Upper lobe of left lung (tissue), 6 donors: ENCODE measurements at regions not wholly inside any gene's neighbourhood (a gene's known extent, or its start where the extent isn't known, plus 50 kb on each side); places are given as distances from the start of the nearest gene placed in this dataset.

ENCODE experiments used
- ATAC-seq, 2 donors: fragments of 200-7000 bp; cut with Tn5 transposase; one replicate each; pipeline ENCODE4 v1.9.1; 2022; ENCODE audit warnings: mild to moderate bottlenecking in 2 of 2, moderate library complexity in 2 of 2; ENCODE audit not compliant: low FRiP score in 2 of 2
- DNase-seq, 2 donors: peaks; one replicate each; pipeline ENCODE4 v3.0.0-alpha.2; 2019 to 2020
- H3K27ac ChIP-seq, 4 donors: fragments of 200-600 bp; sonication (generic); one replicate each; pipeline ENCODE4 v1.5.1; 2016 to 2019
- H3K27me3 ChIP-seq, 4 donors: fragments of 200-600 bp; sonication (generic); one replicate each; pipeline ENCODE4 v1.5.1; 2017 to 2019
- H3K36me3 ChIP-seq, 4 donors: fragments of 200-600 bp; sonication (generic); one replicate each; pipeline ENCODE4 v1.5.1; 2016 to 2019
- H3K4me1 ChIP-seq, 4 donors: fragments of 200-600 bp; sonication (generic); one replicate each; pipeline ENCODE4 v1.5.1; 2018 to 2019
- H3K4me3 ChIP-seq, 4 donors: fragments of 200-600 bp; sonication (generic); one replicate each; pipeline ENCODE4 v1.5.1; 2017 to 2019; ENCODE audit warnings: mild to moderate bottlenecking in 2 of 4, moderate library complexity in 1 of 4
- H3K9me3 ChIP-seq, 4 donors: fragments of 200-600 bp; sonication (generic); one replicate each; pipeline ENCODE4 v1.5.1; 2018 to 2019
- CTCF ChIP-seq, 6 experiments: fragments of 450-650 bp in 4 of 6; fragments of 200-600 bp in 2 of 6; sonication (generic) in 2 of 6; IDR thresholded peaks; one replicate each; pipeline ENCODE4 v1.5.1; 2016 to 2019; ENCODE audit warnings: antibody characterized with exemption in 6 of 6
- EP300 ChIP-seq, 4 donors: sonication (generic); formaldehyde crosslinking; IDR thresholded peaks; one replicate each; pipeline ENCODE4 v1.5.1; 2017; ENCODE audit warnings: antibody characterized with exemption in 4 of 4, control low read depth in 2 of 4
- POLR2A ChIP-seq, 4 donors: fragments of 450-650 bp; IDR thresholded peaks; one replicate each; pipeline ENCODE4 v1.5.1; 2016 to 2017; ENCODE audit warnings: antibody characterized with exemption in 4 of 4, mild to moderate bottlenecking in 2 of 4
- POLR2AphosphoS5 ChIP-seq, 2 donors: sonication (generic); formaldehyde crosslinking; IDR thresholded peaks; one replicate each; pipeline ENCODE4 v1.5.1; 2017; ENCODE audit warnings: antibody characterized with exemption in 2 of 2
- WGBS, 2 donors: methylation state at CpG; one replicate each; pipeline ENCODE4 v1.1.5; 2017 to 2018; 5-methylcytosine and 5-hydroxymethylcytosine counted together
- donor health status: DM: no; HTN: no; CAD: no; lungs with moderate emphysema.
- donor health status: DM: no; HTN: yes; CAD: no; lungs with severe emphysema.

GRCh38 chr1:47585141-47585902, 147.5 kb downstream of the FOXD2 start:
- Histone ChIP-seq H3K27me3 (no peaks in the 10 kb centered on the region), H3K4me1 (peaks cover 5 to 13% (median 12%) of the 10 kb centered on the region in 4 donors), H3K9me3 (no peaks in the 10 kb centered on the region), H3K36me3 (no peaks in the 10 kb centered on the region), H3K27ac (no peak overlapping the region), H3K4me3 (no peak overlapping the region)
- ATAC-seq (no peak), DNase-seq (no peak)
- TF ChIP-seq CTCF (IDR thresholded peaks at IDR 0.05) = no peak
- TF ChIP-seq EP300 (IDR thresholded peaks at IDR 0.05) = no peak
- WGBS, 2 donors = 64 to 66% methylated on average over 9 of the region's 9 CpGs

GRCh38 chr1:47587891-47588582, 150.2 kb downstream of the FOXD2 start:
- Histone ChIP-seq H3K4me1 (peaks cover 5 to 18% (median 15%) of the 10 kb centered on the region in 4 donors), H3K27ac (peak overlapping the region; percentile 5 to 35 (median 22)), H3K36me3 (no peaks in the 10 kb centered on the region), H3K27me3 (peaks cover 0 to 4% (median under 1%) of the 10 kb centered on the region in 4 donors), H3K4me3 (no peak overlapping the region), H3K9me3 (no peaks in the 10 kb centered on the region)
- TF ChIP-seq POLR2AphosphoS5 (IDR thresholded peaks at IDR 0.05) (peak; percentile 11 to 46), EP300 (IDR thresholded peaks at IDR 0.05) (peak in 2 of 4 donors; percentile 57 to 59), CTCF (IDR thresholded peaks at IDR 0.05) (peak in 1 of 6 experiments; percentile 29), POLR2A (IDR thresholded peaks at IDR 0.05) (no peak)
- WGBS, 2 donors = 64 to 79% methylated on average over 8 of the region's 8 CpGs
- ATAC-seq = peak in 1 of 2 donors; percentile 41
- DNase-seq = no peak

- DNase-seq (no peak), ATAC-seq (no peak)
- no peaks in the 10 kb centered on the region for H3K9me3 ChIP-seq
- H3K4me1 ChIP-seq = peaks cover 5 to 18% (median 15%) of the 10 kb centered on the region in 4 donors
- no peak overlapping the region for H3K4me3 ChIP-seq
- no peaks in the 10 kb centered on the region for H3K36me3 ChIP-seq
- no peak for TF ChIP-seq CTCF (IDR thresholded peaks at IDR 0.05)
- TF ChIP-seq POLR2AphosphoS5 (IDR thresholded peaks at IDR 0.05) = no peak
- no peak for TF ChIP-seq POLR2A (IDR thresholded peaks at IDR 0.05)
- TF ChIP-seq EP300 (IDR thresholded peaks at IDR 0.05) = no peak
- peaks cover 0 to 7% (median 3%) of the 10 kb centered on the region in 4 donors for H3K27me3 ChIP-seq
- WGBS, 2 donors = 75 to 87% methylated on average over 5 to 8 of the region's 8 CpGs
- H3K27ac ChIP-seq = no peak overlapping the region
Measured at GRCh38 chr1:47590523-47591225, 152.8 kb downstream of the FOXD2 start.

- no peak overlapping the region for H3K4me3 ChIP-seq
- ATAC-seq (no peak), DNase-seq (no peak)
- peaks cover 5 to 18% (median 15%) of the 10 kb centered on the region in 4 donors for H3K4me1 ChIP-seq
- no peaks in the 10 kb centered on the region for H3K9me3 ChIP-seq
- peaks cover 0 to 7% (median 3%) of the 10 kb centered on the region in 4 donors for H3K27me3 ChIP-seq
- no peak overlapping the region for H3K27ac ChIP-seq
- H3K36me3 ChIP-seq = no peaks in the 10 kb centered on the region
- 95 to 96% methylated on average over 7 of the region's 7 CpGs for WGBS, 2 donors
- TF ChIP-seq POLR2A (IDR thresholded peaks at IDR 0.05) (no peak), POLR2AphosphoS5 (IDR thresholded peaks at IDR 0.05) (no peak), EP300 (IDR thresholded peaks at IDR 0.05) (no peak), CTCF (IDR thresholded peaks at IDR 0.05) (no peak)
Measured at GRCh38 chr1:47591801-47592200, 154.0 kb downstream of the FOXD2 start.
